ENCODE measurements at regions not wholly inside any gene's neighbourhood (a gene's known extent, or its start where the extent isn't known, plus 50 kb on each side); places are given as distances from the start of the nearest gene placed in this dataset.

GRCh38 chr14:66383771-66384170 is 102.4 kb upstream of the CCDC196 start:
- DNase-seq: no peak

DNA sequence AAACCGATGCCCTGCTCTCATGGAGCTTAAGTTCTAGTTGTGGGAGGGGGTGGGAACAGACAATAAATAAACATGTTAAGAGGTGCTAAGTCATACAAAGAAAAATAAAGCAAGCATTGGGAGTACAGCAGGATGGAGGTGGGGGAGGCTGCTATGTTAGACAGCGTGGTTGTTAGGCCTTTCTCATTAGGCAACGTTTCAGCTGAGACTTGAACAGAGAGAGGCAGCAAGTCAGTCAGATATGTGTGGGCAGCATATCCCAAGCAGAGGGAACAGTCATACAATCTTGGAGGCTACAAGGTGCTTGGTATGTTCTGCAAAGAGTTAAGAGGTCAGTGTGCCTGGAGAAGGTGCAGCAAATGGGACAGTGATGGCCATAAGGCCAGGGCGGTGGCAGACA is 97.7 kb upstream of the CCDC196 start:
- no peak for DNase-seq

DNA sequence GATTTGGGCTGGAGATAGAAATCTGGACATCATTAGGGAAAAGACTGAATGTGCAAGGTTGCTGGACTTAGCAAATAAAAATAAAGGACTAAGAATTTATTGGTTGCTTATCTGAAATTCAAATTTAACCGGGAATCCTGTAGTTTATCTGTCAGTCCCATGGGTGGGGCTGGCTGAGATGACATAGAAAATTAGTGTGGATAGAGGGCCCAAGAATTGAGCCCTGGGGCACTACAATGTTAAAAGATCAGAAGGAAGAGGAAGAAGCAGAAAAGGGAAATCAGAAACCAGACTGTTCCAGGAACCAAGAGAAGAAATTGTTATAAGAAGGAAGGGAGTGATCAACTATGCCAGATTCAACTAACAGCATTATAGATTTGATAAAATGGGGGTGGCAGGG is 96.7 kb upstream of the CCDC196 start:
- DNase-seq: no peak

GRCh38 chr14:66395300-66395699 is 90.9 kb upstream of the CCDC196 start:
- DNase-seq: no peak

DNA sequence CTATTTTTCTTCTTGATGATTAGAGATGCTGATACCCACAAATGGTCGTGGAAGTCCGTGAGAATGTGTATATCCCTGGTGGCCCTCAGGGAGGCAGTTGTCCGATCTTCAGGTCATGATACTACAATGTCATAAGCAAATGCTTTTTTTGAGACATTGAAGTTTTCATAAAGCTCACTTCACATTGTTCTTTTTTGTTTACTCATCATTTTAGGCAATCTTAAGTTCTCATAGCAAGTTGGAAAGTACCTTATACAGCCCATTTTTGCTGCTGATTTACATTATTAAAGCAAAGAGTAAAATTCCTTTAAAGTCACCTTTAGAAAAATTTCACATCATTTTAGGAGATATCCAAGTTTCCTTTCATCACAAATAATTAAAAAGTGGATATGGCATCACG is 90.0 kb upstream of the CCDC196 start:
- DNase-seq: no peak

DNA sequence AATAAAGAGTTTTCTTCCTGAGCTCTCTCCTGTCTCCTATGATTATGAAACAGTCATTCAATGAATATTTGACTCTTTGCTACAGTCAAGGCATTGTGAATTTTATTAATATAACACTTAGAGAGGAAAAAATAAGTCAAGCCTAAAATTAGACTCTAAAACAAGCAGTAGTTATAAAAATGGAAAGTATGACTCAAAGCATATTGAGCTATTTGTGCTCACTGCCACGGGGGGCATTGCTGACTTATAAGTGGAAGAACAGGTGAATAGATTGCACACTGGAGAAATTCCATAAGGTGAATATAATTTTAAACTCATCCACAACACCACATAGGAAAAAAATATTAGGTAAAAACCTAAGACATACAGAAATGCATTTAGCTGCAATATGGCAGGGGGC is 87.7 kb upstream of the CCDC196 start:
- DNase-seq: no peak

DNA sequence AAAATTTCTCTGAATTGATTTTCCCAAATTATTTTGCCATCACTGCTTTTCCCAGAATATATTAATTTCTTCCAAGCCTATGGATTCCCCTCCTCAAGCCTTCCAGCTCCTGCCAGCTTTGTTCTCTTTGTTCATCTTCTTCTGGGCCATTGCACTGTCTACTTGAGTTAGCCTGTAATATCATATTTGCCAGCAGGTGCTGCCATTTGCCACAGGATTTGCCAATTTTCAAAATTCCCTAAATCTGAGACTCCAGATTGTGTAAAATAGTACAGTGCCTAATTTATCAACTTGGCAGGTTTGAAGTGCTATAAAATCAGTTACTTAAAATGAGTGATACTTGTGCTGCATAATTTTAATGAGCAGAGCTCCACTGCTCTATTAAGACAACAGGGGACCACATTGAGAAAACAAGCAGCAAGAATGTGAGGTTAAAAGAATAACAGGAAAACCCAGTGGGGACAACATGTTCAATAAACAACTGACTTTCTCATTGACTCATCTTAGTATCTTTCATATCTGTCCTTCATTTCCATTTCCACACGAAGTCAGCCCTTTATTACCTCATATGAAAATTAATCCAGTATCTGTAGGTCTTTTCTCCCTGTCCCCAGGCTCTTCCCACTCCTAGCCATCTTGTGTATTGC is 84.6 kb upstream of the CCDC196 start:
- DNase-seq: no peak

- peak; percentile 36 for DNase-seq
Observed at GRCh38 chr14:66403183-66403582, 83.0 kb upstream of the CCDC196 start.

- DNase-seq: no peak
Observed at GRCh38 chr14:66404051-66404545, 82.1 kb upstream of the CCDC196 start.

- DNase-seq: no peak
Observed at GRCh38 chr14:66405158-66405557, 81.0 kb upstream of the CCDC196 start.

GRCh38 chr14:66413901-66414300 is 72.3 kb upstream of the CCDC196 start:
- DNase-seq: no peak

- no peak for DNase-seq
Observed at GRCh38 chr14:66414511-66414910, 71.7 kb upstream of the CCDC196 start.

- DNase-seq: no peak
Observed at GRCh38 chr14:66420251-66421006, 65.7 kb upstream of the CCDC196 start.

DNA sequence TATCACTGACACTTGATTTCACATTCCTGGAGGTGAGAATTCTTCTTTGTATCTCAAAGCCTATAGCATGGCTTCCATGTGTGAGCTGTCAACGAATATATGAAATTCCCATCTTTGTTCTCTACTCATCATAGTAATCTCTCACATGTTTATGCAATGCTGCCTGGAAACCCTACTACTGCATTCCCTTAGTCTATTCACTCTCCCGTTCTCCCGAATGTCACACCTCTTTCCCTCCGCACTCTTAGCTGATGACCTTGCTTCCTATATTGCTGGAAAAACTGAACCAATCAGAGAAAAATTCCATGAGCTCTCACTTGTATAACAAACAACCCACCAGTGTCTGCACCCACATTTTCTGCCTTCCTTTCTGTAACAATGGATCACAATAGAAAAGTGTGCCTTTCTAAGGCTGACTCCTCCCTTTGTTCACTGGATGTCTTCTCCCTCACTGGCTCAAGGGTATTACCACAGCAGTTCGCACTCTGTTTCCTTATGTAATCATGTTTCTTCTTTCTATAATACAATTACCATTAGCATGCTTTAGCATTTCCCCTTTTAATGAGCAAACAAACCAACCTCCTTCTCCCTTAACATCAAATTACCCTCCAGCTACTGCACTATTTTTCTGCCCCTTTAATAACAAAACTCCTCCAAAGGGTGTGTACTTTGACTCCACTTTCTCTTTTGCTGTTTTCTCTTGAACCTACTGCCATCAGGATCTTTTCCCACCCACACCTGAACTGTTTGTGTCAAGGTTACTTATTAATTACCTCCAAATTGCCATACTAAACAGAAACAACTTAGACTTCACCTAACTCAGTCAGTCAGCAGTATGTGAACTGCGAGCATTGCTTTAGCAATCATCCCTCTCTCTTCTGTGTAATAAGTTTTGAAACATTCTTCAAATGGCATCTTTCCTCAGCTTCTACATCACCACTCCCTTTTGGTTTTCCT is 63.9 kb upstream of the CCDC196 start:
- no peak for DNase-seq

DNA sequence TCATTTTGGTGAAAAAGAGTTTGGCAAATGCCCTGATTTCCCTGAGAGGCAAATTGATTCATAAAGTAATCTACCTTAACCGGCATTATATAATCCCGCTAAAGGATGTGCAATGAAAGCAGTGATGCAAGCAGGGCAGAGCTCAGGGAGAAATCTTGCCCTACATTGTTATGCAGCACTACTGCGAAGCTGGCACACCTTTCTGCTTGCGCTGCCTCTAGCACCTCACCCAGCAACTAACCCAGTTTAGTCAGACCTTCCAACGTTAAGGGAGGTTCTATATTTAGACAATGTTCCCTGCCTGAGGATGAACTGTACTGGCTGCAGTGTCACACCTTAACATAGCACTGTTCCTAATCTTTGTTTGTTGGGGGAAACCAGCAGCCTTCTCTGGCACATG is 60.8 kb upstream of the CCDC196 start:
- no peak for DNase-seq

DNA sequence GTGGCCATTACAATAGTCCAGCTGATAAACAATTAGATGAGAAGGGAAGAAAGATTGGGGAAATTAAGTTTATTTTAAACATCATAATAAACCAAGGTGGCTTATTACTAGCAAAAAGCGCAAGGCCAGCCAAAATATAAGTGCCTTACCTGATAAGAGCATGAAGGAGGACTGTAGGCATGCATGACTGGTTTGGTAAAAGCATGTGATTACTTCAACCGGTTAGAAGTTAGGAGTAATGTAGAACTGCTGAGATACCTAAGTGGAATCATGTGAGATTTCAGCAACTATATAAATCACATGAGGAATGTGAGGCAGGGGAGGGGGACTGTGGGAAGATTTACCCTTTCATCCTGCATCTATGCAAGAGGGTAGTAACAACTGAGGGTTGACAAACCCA is 59.7 kb upstream of the CCDC196 start:
- no peak for DNase-seq

DNA sequence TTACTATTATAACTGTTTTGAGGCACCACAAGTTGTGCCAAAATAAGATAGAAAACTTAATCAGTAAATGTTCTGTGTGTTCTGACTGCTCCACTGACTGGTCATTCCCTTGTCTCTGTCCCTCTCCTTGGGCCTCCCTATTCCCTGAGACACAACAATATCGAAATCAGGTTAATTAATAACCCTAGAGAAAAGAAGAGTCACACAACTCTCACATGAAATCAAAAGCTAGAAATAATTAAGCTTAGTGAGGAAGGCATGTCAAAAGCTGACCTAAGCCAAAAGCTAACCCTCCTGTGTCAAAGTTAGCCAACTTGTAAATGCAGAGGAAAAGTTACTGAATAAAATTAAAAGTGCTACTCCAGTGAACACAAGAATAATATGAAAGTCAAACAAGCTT is 53.8 kb upstream of the CCDC196 start:
- no peak for DNase-seq

DNA sequence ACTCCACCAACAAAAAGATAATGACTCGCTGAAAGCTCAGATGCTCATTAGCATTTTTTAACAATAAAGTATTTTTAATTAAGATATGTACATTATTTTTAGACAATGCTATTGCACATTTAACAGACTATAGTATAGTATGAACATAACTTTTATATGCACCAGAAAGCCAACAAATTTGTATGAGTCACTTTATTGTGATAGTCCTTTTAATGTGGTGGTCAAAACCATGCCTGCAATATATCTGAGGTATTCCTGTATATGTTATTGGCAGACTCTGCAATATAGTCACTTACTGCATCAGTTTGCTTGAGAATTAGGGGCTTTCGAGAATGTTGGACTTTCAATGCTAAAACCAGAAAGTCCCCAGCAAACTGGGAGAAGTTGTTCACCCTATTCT is 51.7 kb upstream of the CCDC196 start:
- DNase-seq: no peak

- DNase-seq: no peak
Observed at GRCh38 chr14:66435683-66436082, 50.5 kb upstream of the CCDC196 start.

Data from NCI-H69 (cell line).